Tibial artery (tissue), 4 donors: ENCODE measurements at regions not wholly inside any gene's neighbourhood (a gene's known extent, or its start where the extent isn't known, plus 50 kb on each side); places are given as distances from the start of the nearest gene placed in this dataset.

ENCODE experiments used
- DNase-seq, 2 donors: peaks; one replicate each; pipeline ENCODE4 v3.0.0-alpha.2; 2019
- H3K27ac ChIP-seq, 2 donors: fragments of 200-600 bp; sonication (generic) in 1 of 2; 1 replicate in 1 of 2; 2 replicates in 1 of 2; pipeline ENCODE4 v1.5.1; 2018 to 2019; ENCODE audit warnings: mild to moderate bottlenecking in 1 of 2
- H3K27me3 ChIP-seq, 2 donors: fragments of 200-600 bp; sonication (generic) in 1 of 2; one replicate each; pipeline versions ENCODE4 v1.5.1 to v1.6.0; 2016 to 2019
- H3K36me3 ChIP-seq, 3 donors: fragments of 200-600 bp; sonication (generic) in 2 of 3; one replicate each; pipeline ENCODE4 v1.5.1; 2016 to 2019; ENCODE audit warnings: mild to moderate bottlenecking in 2 of 3
- H3K4me1 ChIP-seq, 4 donors: fragments of 200-600 bp; sonication (generic) in 2 of 4; 1 replicate in 3 of 4; 2 replicates in 1 of 4; pipeline ENCODE4 v1.5.1; 2016 to 2019
- H3K4me3 ChIP-seq, 2 donors: fragments of 200-600 bp; sonication (generic) in 1 of 2; 1 replicate in 1 of 2; 2 replicates in 1 of 2; pipeline ENCODE4 v1.5.1; 2018 to 2019; ENCODE audit warnings: mild to moderate bottlenecking in 2 of 2
- H3K9me3 ChIP-seq, 3 donors: fragments of 200-600 bp; sonication (generic) in 1 of 3; one replicate each; pipeline ENCODE4 v1.5.1; 2016 to 2019
- intact Hi-C: fragments of 100-400 bp; cut with DNase I; formaldehyde crosslinking; loops from one replicate; pipeline ENCODE4 v1.15.0; 2023; ENCODE audit warnings: low total_unique reads
- TF ChIP-seq, protein P1 (sequence below), 2 experiments: fragments of 200-600 bp in 1 of 2; fragments of 450-650 bp in 1 of 2; IDR thresholded peaks; one replicate each; pipeline ENCODE4 v1.5.1; 2017 to 2019; ENCODE audit warnings: antibody characterized with exemption in 2 of 2, mild to moderate bottlenecking in 1 of 2, moderate library complexity in 1 of 2

DNA sequence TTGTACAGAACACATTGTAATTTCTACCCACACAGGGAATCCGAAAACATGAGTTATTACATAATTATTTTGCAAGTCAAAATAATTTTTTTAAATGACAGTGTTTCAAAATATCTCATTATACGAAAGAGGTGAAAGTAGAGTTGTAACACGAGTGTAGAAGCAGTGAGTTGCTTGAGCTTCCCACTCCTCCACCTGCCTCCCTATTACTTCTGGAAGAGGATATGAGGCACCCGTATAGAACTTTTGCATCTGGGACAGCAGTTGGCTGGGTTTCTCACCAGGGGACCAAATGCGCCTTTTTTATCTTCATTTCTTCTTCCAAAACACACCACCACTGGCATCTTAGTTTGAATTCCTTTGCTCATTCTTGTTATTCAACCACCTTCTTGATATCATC, 779.0 kb upstream of the COX7C start:
- no peak overlapping the region for H3K4me3 ChIP-seq
- DNase-seq, result no peak
- H3K27me3 ChIP-seq, result no peaks in the 10 kb centered on the region
- H3K9me3 ChIP-seq, result no peaks in the 10 kb centered on the region
- H3K36me3 ChIP-seq, result no peaks in the 10 kb centered on the region
- H3K4me1 ChIP-seq, result no peaks in the 10 kb centered on the region
- H3K27ac ChIP-seq, result no peak overlapping the region
- intact Hi-C loops, result no loop called here
- TF ChIP-seq, protein P1, sequence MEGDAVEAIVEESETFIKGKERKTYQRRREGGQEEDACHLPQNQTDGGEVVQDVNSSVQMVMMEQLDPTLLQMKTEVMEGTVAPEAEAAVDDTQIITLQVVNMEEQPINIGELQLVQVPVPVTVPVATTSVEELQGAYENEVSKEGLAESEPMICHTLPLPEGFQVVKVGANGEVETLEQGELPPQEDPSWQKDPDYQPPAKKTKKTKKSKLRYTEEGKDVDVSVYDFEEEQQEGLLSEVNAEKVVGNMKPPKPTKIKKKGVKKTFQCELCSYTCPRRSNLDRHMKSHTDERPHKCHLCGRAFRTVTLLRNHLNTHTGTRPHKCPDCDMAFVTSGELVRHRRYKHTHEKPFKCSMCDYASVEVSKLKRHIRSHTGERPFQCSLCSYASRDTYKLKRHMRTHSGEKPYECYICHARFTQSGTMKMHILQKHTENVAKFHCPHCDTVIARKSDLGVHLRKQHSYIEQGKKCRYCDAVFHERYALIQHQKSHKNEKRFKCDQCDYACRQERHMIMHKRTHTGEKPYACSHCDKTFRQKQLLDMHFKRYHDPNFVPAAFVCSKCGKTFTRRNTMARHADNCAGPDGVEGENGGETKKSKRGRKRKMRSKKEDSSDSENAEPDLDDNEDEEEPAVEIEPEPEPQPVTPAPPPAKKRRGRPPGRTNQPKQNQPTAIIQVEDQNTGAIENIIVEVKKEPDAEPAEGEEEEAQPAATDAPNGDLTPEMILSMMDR (IDR thresholded peaks at IDR 0.05), result no peak

DNA sequence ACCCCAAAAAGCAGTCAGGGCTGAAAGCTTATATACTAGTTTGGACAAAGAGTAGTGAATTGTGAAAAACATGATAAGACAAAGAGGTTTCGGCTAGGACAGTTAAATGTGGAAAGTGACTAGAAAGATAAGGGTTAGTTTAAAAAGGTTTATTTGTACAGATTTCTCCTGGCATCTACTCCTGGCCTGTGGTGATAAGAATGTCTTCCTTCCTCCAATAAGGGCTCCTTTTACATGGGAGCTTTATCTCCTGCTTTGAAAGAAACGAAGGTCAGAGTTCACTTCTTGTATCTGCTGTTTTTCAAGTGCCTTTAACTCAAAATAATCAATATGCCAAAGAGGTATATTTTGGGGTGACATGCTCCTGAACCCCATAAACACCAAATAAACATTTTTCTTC, 776.1 kb upstream of the COX7C start:
- H3K27me3 ChIP-seq, result no peaks in the 10 kb centered on the region
- no peak for DNase-seq
- TF ChIP-seq, protein P1 (IDR thresholded peaks at IDR 0.05), result no peak
- H3K27ac ChIP-seq, result no peak overlapping the region
- no peaks in the 10 kb centered on the region for H3K4me1 ChIP-seq
- no peaks in the 10 kb centered on the region for H3K9me3 ChIP-seq
- no peak overlapping the region for H3K4me3 ChIP-seq
- intact Hi-C loops, result no loop called here
- H3K36me3 ChIP-seq, result no peaks in the 10 kb centered on the region

DNA sequence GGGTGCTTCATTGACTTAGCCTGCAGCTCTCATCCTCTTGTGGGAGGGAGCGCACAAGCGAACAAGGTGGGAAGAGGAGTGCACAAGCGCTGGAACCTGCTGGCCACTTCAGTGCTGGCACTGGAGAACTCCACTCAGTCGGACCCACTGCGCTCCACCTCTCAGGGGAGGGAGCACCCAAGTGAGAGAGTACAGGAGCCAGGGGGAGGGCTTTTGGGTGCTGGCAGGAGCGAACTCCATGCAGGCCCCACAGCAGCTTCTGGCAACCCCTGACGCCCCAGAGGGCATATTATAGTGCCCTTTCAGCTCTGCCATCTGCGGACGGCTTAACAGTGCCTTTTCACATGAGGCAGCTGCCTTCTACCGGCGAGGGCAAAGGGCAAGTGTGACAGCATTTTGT, 774.2 kb upstream of the COX7C start:
- no peaks in the 10 kb centered on the region for H3K4me1 ChIP-seq
- H3K9me3 ChIP-seq, result no peaks in the 10 kb centered on the region
- intact Hi-C loops, result no loop called here
- no peaks in the 10 kb centered on the region for H3K36me3 ChIP-seq
- TF ChIP-seq, protein P1 (IDR thresholded peaks at IDR 0.05), result no peak
- no peak overlapping the region for H3K27ac ChIP-seq
- no peak overlapping the region for H3K4me3 ChIP-seq
- H3K27me3 ChIP-seq, result no peaks in the 10 kb centered on the region
- no peak for DNase-seq

DNA sequence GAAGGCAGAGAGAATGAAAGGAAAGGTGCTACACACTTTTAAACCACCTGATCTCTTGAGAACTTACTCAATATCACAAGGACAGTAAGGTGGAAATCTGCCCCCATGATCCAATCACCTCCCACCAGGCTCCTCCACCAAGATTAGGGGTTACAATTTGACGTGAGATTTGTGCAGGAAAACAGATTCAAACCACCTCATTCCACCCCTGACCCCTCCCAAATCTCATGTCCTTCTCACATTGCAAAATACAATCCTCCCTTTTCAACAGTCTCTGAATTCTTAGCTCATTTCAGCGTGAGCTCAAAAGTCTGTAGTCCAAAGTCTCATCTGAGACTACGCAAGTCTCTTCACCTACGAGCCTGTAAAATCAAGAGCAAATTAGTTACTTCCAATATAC, 768.3 kb upstream of the COX7C start:
- H3K4me3 ChIP-seq, result no peak overlapping the region
- no peaks in the 10 kb centered on the region for H3K9me3 ChIP-seq
- intact Hi-C loops, result no loop called here
- no peaks in the 10 kb centered on the region for H3K4me1 ChIP-seq
- H3K27me3 ChIP-seq, result no peaks in the 10 kb centered on the region
- H3K36me3 ChIP-seq, result no peaks in the 10 kb centered on the region
- TF ChIP-seq, protein P1 (IDR thresholded peaks at IDR 0.05), result no peak
- DNase-seq, result no peak
- H3K27ac ChIP-seq, result no peak overlapping the region

DNA sequence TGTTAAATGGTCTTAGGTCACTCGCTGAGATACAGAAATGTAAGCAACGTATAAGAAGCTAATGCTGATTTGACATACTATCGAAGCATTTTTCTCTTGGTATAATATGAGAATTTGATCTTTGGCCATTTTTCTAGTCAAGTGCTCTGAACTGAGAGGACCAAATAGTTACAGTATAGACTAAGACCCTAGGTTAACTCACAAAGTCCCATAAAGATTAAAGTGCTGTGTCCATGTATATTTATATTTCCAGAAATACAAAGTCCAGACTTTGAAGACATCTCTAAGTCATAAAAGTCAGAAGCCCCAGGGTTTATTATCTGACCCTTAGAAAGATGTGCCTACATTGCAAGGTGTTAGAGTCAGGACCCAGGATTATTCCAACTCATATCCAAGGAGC, 752.4 kb upstream of the COX7C start:
- TF ChIP-seq, protein P1 (IDR thresholded peaks at IDR 0.05), result no peak
- no peak overlapping the region for H3K4me3 ChIP-seq
- no peaks in the 10 kb centered on the region for H3K27me3 ChIP-seq
- intact Hi-C loops, result no loop called here
- DNase-seq, result no peak
- H3K4me1 ChIP-seq, result no peaks in the 10 kb centered on the region
- H3K36me3 ChIP-seq, result no peaks in the 10 kb centered on the region
- H3K27ac ChIP-seq, result no peak overlapping the region
- H3K9me3 ChIP-seq, result no peaks in the 10 kb centered on the region

DNA sequence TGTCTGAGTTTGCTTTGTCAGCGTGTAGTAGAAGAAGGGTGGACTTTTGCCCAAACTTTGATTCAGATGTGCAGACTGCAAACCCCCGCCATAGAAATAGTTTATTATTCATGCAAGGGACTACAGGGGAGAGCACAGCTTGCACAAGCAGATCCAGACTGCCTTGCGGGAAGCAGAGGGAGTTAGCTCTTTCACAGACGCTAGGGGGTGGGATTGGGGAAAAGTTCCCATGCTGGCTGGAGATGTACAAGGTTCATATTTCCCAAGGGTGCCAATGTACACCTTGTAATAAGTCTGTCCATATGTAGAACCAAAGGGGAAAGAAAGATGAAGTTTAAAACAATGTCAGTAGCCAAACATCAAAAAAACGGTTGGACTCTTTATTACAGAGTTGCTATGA, 749.7 kb upstream of the COX7C start:
- Histone ChIP-seq H3K9me3 (no peaks in the 10 kb centered on the region), H3K4me3 (no peak overlapping the region), H3K27me3 (no peaks in the 10 kb centered on the region), H3K36me3 (no peaks in the 10 kb centered on the region), H3K4me1 (no peaks in the 10 kb centered on the region), H3K27ac (no peak overlapping the region)
- intact Hi-C loops, result no loop called here
- no peak for DNase-seq
- TF ChIP-seq, protein P1 (IDR thresholded peaks at IDR 0.05), result no peak
